NCI-H69 (cell line): ENCODE measurements at regions not wholly inside any gene's neighbourhood (a gene's known extent, or its start where the extent isn't known, plus 50 kb on each side); places are given as distances from the start of the nearest gene placed in this dataset.
A peak's percentile ranks its signal among the peaks of the same experiment; 100 is the strongest.
"Not testable (repeated sequence)": the region's sequence is repeated elsewhere in the genome, so short reads cannot be mapped to it uniquely, and the experiment has no call there.

Experiments
- DNase-seq: peaks from one replicate; lab custom pipeline; 2025; lab: John Stamatoyannopoulos, UW

DNA sequence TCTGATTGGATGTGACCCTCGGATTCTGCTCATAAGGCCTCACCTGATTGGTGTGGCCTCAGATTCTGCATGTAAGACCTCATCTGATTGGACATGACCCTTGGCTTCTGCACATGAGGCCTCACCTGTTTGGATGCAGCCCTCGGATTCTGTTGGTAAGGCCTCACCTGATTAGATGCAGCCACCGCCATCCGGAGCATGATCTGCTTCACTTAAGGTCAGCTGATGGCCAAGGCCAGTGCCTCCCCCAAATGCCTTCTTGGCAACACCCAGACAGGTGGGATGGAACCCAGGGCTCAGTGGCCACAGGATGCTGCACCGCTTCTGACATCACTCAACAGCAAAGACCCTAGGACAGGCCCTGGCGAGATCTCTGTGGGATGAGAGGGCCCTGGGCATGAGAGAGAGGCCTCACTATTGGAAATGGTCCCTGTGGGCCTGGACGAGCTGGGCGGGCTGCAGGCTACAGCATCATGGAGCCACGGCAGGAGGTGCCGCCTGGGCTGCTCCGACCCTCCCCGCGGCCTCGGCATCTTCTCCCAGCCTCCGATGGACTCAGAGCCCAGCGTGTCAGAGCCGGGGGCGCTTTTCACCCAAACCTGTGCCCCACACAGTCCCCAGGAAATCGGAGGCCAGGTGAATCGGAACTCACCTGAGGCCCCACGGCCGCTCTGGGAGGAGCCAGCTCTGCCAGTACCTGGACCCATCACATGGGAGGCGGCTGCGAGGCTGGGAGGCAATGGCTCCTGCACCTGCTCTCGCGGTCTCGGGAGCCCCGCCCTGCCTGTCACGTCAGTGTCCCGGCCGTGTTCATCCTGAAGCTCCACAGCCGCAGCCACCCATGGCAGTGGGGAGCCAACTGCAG lies 60.9 kb upstream of the ZNF469 start:
- DNase-seq: no peak

- no peak for DNase-seq
Observed at GRCh38 chr16:88322500-88322970, 60.2 kb upstream of the ZNF469 start.

GRCh38 chr16:88323041-88323440 lies 59.7 kb upstream of the ZNF469 start:
- no peak for DNase-seq

DNA sequence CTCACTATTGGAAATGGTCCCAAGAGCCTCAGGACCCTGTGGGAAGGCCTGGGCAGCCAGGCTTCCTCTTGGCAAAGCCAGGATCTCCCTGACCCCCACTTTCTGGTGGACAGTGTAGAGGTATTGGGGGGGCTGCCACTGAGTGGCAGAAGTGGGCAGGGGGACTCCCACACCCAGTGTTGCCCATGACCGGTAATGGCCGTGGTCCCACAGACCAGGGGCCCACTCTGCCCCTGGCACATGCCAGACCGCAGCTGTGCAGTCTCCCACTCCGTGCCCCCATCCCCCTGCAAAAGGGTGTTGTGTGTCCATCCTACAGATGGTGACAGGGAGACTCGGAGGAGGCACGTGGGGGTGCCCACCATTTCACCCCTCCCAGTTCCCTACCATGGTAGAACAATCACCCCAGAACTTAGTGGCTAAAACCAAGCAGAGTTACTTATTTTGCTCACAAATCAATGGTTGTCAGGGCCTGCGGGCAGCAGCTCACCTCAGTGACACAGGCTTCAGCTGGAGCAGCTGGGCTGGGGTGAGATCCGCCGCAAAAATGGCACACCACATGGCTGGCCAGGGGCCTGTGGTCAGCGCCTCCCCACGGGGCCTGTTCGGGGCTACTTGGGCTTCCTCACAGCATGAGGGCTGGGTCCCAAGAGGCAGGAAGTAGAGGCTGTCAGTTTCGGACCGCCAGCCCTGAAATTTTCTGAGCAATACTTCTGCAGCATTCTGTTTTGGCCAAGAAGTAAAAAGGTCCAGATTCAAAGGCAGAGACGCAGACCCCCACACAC lies 59.0 kb upstream of the ZNF469 start:
- no peak for DNase-seq

- no peak for DNase-seq
Observed at GRCh38 chr16:88325087-88325750, 57.5 kb upstream of the ZNF469 start.

- no peak for DNase-seq
Observed at GRCh38 chr16:88325976-88326375, 56.8 kb upstream of the ZNF469 start.

- DNase-seq: no peak
Observed at GRCh38 chr16:88326611-88327485, 55.9 kb upstream of the ZNF469 start.

DNA sequence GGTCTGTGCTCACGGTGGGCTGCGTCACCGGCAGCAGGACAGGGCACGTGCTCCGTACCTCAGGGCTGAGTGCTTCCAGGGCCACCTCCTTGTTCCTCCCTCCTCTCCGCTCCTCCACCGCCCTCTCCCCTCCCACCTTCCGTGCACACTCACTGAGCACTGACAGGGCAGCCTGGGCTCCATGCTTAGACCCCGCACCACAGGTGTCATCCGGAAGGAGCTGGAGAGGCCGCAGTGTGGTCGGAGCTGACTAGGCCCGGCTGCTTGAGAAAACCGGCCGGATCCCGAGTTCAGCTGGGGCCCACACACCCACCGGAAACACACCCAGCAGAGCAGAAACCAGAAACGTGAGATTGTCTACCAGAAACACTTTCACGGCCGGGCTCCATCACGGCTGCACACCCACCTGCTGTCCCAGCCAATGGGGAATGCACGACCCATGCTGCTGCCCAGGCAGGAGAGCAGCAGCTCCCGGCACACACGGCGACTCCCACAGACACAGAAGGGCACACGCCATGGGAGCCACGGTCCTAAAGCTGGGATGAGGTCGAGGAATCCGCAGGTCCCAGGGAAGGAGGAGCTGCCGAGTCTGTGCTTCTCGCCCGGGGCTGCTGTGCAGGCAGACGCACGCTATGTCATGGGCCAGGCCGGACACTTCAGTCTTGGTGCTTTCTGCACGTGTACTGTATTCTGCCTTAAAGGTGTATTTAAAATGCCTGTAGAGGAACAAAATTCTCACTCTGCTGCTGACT lies 55.0 kb upstream of the ZNF469 start:
- no peak for DNase-seq

DNA sequence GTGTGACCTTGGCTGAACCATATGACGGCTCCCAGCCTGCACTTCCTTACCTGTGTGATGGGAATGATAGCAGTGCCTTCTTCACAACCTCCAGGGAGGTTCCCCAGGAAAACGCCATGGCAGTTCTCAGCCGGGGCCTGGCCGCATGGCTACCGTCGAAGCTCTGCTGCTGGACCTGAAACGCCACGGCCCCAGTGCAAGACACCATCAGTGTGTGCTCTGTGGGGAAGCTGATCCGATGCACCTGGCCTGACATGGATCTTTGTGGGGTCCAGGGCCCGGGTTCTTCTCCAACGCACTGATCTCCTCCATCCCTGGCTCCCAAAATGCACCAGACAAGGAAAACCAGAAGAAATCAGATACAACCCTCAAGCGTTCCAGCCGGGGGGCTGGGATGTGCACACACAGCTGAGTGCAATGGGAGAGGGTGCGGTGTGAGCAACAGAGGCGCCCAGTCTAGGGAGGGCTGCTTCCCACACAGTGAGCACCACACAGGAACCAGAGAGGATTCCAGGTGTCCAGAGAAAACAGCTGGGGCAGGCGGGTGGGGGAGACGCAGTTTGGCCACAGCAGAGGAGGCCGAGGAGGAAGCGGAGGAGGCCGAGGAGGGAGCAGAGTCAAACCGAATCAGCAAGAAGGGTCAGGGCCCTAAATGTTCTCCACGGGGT lies 54.3 kb upstream of the ZNF469 start:
- DNase-seq: no peak

DNA sequence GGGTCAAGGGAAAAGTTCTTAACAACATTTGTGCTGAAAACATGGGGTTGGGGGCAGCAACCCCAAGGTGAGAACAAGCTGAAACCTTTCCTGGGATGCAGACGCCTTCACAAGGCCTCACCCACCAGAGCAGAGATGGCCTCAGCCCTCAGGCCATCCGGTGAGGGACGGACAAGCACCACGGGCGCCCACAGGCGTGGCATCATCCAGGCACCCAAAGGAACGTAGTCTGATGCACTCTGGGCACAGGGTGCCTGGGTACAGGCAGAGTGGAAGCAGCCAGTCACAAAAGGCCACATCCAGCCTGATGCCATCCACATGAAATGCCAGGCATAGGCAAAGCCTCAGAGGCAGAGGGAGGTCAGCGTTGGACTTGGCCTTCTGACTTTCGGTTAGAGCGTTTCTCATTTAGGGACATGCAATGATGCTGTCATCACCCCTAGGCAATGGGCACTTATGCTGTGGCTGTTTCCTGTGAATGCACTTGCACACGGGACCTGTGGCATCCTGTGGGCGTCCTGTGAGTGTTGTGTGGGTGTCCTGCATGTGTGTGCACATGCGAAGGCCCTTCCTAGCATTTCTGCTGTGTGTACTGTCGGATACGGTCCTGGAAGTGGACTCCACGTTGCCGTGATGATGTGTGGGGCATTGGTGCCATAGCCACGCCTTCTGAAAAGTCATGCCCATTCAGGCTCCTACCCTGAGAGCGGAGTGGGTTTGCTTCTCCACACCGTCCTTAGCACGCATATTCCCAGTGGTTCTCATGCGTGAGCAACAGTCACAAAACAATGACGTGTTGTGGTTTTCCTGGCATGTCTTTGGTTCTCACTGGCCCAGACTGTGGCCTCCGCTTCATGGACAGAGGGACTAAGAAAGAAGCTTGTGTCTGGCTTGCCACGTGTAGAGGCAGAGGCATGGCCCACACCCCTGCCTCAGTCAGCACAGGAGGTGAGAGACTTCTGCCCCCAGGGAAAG lies 52.7 kb upstream of the ZNF469 start:
- DNase-seq: no peak

DNA sequence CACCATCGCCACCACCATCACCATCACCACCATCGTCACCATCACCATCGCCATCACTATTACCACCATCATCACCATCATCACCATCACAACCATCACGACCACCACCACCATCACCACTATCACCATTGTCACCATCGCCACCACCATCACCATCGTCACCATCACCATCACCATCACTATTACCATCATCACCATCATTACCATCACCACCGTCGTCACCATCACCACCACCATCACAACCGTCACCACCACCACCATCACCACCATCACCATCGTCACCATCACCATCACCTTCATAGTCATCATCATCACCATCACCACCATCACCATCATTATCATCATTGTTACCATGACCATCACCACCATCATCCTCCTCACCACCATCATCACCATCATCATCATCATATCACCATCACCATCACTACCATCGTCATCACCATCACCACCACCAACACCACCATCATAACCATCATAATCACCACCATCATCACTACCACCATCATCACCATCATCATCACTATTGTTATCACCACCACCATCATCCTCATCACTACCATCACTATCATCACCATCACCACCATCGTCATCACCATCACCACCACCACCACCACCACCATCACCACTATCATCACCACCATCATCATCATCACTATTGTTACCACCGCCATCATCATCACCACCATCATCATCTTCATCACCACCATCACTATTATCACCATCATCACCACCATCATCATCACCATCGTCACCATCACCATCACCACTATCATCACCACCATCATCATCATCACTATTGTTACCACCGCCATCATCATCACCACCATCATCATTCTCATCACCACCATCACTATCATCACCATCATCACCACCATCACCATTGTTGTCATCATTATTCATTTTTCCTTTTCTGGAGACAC lies 51.5 kb upstream of the ZNF469 start:
- DNase-seq: no peak

GRCh38 chr16:88331989-88332920 lies 50.5 kb upstream of the ZNF469 start:
- DNase-seq: peak; percentile 0

- not testable (repeated sequence) for DNase-seq
Observed at GRCh38 chr16:88332921-88333825, 49.6 kb upstream of the ZNF469 start.
